ENCODE measurements at regions not wholly inside any gene's neighbourhood (a gene's known extent, or its start where the extent isn't known, plus 50 kb on each side); places are given as distances from the start of the nearest gene placed in this dataset.

DNA sequence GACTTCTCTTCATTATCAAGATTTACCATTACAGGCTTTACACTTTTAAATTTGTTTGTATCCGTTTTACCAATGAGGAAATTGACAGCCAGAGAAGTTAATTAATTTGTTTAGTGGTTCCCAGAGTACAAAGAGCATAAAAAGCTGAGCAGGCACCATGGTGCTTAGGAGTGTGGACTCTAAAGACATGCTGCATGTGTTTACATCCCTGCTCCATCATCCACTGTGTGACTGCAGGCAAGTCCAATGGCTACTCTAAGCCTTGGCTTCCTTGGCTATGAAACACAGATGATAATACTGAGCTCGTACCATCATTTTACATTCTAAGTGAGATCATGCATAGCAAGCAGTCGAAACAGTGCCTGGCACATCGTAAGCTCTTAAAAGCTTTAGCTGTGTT is 108.0 kb upstream of the SLC35G4 start:
- TF ChIP-seq, protein P1, sequence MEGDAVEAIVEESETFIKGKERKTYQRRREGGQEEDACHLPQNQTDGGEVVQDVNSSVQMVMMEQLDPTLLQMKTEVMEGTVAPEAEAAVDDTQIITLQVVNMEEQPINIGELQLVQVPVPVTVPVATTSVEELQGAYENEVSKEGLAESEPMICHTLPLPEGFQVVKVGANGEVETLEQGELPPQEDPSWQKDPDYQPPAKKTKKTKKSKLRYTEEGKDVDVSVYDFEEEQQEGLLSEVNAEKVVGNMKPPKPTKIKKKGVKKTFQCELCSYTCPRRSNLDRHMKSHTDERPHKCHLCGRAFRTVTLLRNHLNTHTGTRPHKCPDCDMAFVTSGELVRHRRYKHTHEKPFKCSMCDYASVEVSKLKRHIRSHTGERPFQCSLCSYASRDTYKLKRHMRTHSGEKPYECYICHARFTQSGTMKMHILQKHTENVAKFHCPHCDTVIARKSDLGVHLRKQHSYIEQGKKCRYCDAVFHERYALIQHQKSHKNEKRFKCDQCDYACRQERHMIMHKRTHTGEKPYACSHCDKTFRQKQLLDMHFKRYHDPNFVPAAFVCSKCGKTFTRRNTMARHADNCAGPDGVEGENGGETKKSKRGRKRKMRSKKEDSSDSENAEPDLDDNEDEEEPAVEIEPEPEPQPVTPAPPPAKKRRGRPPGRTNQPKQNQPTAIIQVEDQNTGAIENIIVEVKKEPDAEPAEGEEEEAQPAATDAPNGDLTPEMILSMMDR (IDR thresholded peaks at IDR 0.05; ENCODE audit: extremely low read depth, insufficient read depth, missing control alignments): no peak
- DNase-seq (ENCODE audit: low spot score): no peak
- in situ Hi-C loops (cut with MboI; ENCODE audit: low pct_unique_long_range_greater_than_20kb, low sequenced_read_pairs, unreplicated experiment): loop anchor here (25.0 kb wide), 1 partner anchor 189 kb away; no protein-coding TSS in a partner anchor

DNA sequence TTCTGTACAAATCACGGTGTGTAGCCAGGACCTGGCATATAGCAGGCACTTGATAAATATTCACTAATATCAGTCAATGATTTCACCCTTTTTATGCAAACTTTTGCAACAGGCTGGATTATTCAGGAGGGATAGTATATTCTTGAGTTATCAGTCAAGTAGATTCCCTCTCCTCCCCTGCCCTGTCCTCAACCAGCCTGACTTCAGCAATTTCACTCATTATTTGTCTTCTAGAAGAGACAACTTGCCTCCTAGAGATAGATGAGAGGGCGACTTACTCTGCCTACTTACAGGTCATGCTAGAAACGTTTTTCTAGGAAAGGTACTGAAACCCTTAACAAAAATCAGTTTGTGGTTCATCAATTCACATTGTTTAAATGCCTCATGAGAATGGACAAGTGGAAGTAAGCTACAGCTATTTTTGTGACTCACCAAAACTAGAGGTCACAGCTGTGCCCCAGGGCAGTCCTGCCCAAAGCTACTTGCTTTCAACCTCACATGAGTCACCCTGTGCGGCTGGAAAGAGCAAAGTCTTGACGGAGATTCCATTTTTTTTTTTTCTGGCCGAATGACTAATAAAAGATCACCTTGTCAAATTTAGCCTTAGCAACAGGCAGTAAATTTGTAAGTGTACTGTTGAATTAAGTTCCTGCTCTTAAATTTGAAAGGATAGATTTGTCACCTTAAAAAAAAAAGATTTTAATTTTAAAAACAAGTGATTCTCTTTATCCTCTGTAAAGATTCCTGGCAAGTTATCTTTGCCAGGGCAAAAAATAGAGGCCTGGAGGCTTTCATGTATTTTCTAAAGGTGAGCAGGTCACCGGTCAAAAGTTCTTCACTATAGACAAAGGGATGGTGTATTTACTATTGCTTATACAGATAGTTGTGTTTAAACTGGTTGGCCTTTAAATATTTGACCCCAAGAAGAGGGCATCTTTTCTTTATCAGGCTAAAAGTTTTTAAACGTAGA is 109.0 kb upstream of the SLC35G4 start:
- in situ Hi-C loops (cut with MboI; ENCODE audit: low pct_unique_long_range_greater_than_20kb, low sequenced_read_pairs, unreplicated experiment): loop anchor here (25.0 kb wide), 1 partner anchor 188 kb away; no protein-coding TSS in a partner anchor

DNA sequence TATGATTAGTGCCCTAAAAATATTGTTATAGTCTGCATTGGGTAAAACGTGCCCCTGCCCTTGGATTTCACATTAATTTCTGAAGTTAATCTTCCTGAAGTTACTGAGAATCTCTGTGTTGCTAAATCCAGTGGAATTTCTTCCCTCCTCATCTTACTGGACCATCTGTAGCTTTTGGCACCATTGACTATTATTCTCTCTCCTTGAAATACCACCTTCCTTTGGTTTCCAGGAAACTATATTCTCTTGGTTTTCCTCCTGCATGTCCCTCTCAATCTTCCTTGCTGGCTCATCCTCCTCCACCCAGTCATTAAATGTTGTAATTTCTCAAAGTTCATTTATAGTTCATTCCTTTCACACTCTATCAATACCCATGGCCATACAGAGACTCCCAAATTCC is 110.6 kb upstream of the SLC35G4 start:
- TF ChIP-seq, protein P1 (IDR thresholded peaks at IDR 0.05; ENCODE audit: extremely low read depth, insufficient read depth, missing control alignments): no peak
- no peak for DNase-seq (ENCODE audit: low spot score)
- in situ Hi-C loops (cut with MboI; ENCODE audit: low pct_unique_long_range_greater_than_20kb, low sequenced_read_pairs, unreplicated experiment): no loop called here

More for the DNA sequence above, 109.0 kb upstream of the SLC35G4 start:
- no peak for DNase-seq (ENCODE audit: low spot score)
- TF ChIP-seq, protein P1 (IDR thresholded peaks at IDR 0.05; ENCODE audit: extremely low read depth, insufficient read depth, missing control alignments): no peak

DNA sequence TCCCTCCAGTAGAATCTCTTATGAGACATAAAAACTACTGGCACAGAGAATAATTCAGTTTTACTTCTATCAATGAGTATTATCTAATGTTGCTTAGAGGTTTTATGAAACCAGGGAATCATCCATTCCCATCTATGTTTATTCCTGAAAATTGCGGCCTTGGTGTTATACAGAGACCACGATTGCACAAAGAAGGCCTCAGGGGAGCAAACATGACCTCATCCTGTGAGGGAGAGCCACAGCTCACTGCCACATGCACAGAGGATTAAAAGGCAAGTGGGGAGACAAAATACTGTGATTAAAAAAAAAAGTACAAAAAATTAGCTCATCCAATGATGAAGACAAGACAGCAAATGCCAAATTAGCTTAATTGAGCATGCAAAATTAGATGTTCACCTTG is 111.8 kb upstream of the SLC35G4 start:
- no peak for DNase-seq (ENCODE audit: low spot score)
- in situ Hi-C loops (cut with MboI; ENCODE audit: low pct_unique_long_range_greater_than_20kb, low sequenced_read_pairs, unreplicated experiment): no loop called here
- TF ChIP-seq, protein P1 (IDR thresholded peaks at IDR 0.05; ENCODE audit: extremely low read depth, insufficient read depth, missing control alignments): no peak

DNA sequence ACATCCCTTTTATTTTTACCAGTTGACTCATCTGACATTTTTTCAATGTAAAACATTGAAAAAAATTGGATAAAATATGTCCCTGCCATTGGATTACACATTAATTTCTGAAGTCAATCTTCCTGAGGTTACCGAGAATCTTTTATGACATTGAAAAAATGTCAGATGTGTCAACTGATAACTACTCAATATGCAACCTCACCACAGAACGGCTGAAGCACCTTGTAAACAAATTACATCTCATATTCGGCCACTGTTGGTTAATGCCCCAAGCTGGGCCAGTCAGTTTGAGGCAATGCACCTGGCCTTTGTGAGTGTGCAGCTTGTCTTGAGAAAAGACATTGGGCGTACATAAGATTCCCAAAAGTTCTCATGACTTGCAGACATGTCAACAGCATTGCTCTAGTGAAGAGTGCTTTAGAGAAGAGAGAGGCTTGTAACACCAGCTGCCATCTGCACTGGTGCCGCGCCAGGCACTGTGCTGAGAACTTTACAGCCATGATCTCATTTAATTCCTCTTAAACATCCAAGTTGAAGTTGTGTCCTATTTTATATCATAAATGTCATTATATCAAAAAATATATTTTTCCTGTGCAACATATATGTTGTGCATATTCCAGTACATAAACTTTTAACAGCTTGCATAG is 112.7 kb upstream of the SLC35G4 start:
- in situ Hi-C loops (cut with MboI; ENCODE audit: low pct_unique_long_range_greater_than_20kb, low sequenced_read_pairs, unreplicated experiment): no loop called here
- DNase-seq (ENCODE audit: low spot score): no peak
- TF ChIP-seq, protein P1 (IDR thresholded peaks at IDR 0.05; ENCODE audit: extremely low read depth, insufficient read depth, missing control alignments): no peak

DNA sequence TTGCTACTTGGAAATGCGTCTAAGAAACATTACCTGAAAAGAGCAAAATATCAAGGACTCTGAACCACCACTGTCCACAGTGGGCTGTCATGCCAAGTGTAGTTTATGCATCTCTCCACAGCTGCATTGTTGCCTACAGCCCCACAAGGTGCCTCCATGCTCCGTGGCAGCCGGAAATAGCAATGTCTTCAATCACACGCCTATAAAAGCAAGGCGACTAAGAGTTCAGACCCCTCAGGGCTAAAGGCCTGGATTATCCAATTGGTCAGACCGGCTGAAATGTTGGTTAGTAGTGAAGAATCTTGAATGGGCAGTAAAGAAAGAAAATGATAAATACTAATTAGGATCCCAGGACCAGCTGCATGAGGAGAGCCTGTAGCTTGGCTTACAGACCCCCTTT is 114.0 kb upstream of the SLC35G4 start:
- TF ChIP-seq, protein P1 (IDR thresholded peaks at IDR 0.05; ENCODE audit: extremely low read depth, insufficient read depth, missing control alignments): no peak
- DNase-seq (ENCODE audit: low spot score): no peak
- in situ Hi-C loops (cut with MboI; ENCODE audit: low pct_unique_long_range_greater_than_20kb, low sequenced_read_pairs, unreplicated experiment): no loop called here

Data from GM13977 (cell line).